ENCODE measurements at regions not wholly inside any gene's neighbourhood (a gene's known extent, or its start where the extent isn't known, plus 50 kb on each side); places are given as distances from the start of the nearest gene placed in this dataset.

GRCh38 chr5:25979086-25979485, 1059.3 kb downstream of the CDH9 start:
- no peak for TF ChIP-seq CTCF (IDR thresholded peaks at IDR 0.05; ENCODE audit: low read depth, low read length)
- TF ChIP-seq POLR2A (IDR thresholded peaks at IDR 0.05; ENCODE audit: extremely low read depth, insufficient read length): no peak

Measured in NB4 (cell line).